HepG2 (cell line): ENCODE measurements at regions not wholly inside any gene's neighbourhood (a gene's known extent, or its start where the extent isn't known, plus 50 kb on each side); places are given as distances from the start of the nearest gene placed in this dataset.
A peak's percentile ranks its signal among the peaks of the same experiment; 100 is the strongest.

Experiments
- ATAC-seq: fragments of 200-7000 bp; cut with Tn5 transposase; 3 replicates; pipeline ENCODE4 v1.9.1; 2020; ENCODE audit warnings: mild to moderate bottlenecking, moderate library complexity
- BruUV-seq: library from RNA; stranded (reverse); fragments of 400-500 nt; replicated peaks from 2 replicates; lab custom pipeline; 2021; lab: Mats Ljungman, UMichigan
- CTCF ChIA-PET: fragments of 300-600 bp; formaldehyde crosslinking; extraction: SDS; loops from one replicate; lab custom pipeline; 2021; ENCODE audit warnings: low total read pairs, inconsistent platforms, low intra/inter-chr PET ratio; lab: Yijun Ruan, JAX
- POLR2A ChIA-PET: fragments of 350-600 bp; sonication (Branson Sonifier 250); formaldehyde crosslinking; loops from one replicate; lab custom pipeline; 2020; ENCODE audit warnings: antibody characterized with exemption, inconsistent platforms; lab: Yijun Ruan, JAX
- DNase-seq: peaks from one replicate; pipeline ENCODE4 v3.0.0-alpha.2; 2015; ENCODE audit warnings: low spot score
- FAIRE-seq: peaks from 3 replicates; lab custom pipeline; 2011; peaks lifted over from hg19 to GRCh38; lab: Jason Lieb, UNC
- H2AFZ ChIP-seq: one replicate; pipeline ENCODE4 v1.6.1; 2011; ENCODE audit warnings: low read length, inconsistent platforms
- H3K27ac ChIP-seq: fragments of 300-600 bp; 3 replicates; pipeline ENCODE4 v1.8.0; 2011; ENCODE audit warnings: mixed run types, mild to moderate bottlenecking, mixed read lengths, low read length, inconsistent platforms; ENCODE audit not compliant: insufficient read depth; ENCODE audit errors: extremely low read length
- H3K27me3 ChIP-seq, 2 experiments: fragments of 200-600 bp in 1 of 2; 2 replicates in 1 of 2; 3 replicates in 1 of 2; pipeline versions ENCODE4 v1.6.0 to v1.8.0; 2011; ENCODE audit warnings: low read length in 2 of 2, mild to moderate bottlenecking in 2 of 2, moderate library complexity in 2 of 2, inconsistent platforms in 1 of 2; ENCODE audit not compliant: insufficient read depth in 2 of 2, control insufficient read depth in 1 of 2
- H3K36me3 ChIP-seq, 2 experiments: fragments of 200-600 bp in 1 of 2; replicated peaks in 1 of 2; 2 replicates in 1 of 2; 3 replicates in 1 of 2; pipeline versions ENCODE4 v1.5.1 to v1.8.0; 2011; ENCODE audit warnings: low read length in 2 of 2, inconsistent platforms in 1 of 2; ENCODE audit not compliant: insufficient read depth in 2 of 2, control insufficient read depth in 1 of 2
- H3K4me1 ChIP-seq: 2 replicates; pipeline ENCODE4 v1.5.1; 2012; ENCODE audit warnings: low read length, inconsistent platforms; ENCODE audit not compliant: insufficient read depth
- H3K4me2 ChIP-seq: 2 replicates; pipeline ENCODE4 v1.6.0; 2011; ENCODE audit warnings: low read depth, low read length, inconsistent platforms
- H3K4me3 ChIP-seq, 3 experiments: fragments of 200-600 bp in 1 of 3; sonication (generic), shearing (Covaris generic) in 1 of 3; replicated peaks in 1 of 3; 2 replicates each; pipeline ENCODE4 v1.5.1; 2011 to 2016; ENCODE audit warnings: low read length in 3 of 3, inconsistent platforms in 2 of 3, low read depth in 2 of 3, mild to moderate bottlenecking in 2 of 3, control low read depth in 1 of 3, mixed read lengths in 1 of 3; ENCODE audit not compliant: insufficient read depth in 1 of 3
- H3K79me2 ChIP-seq: one replicate; pipeline ENCODE4 v1.6.1; 2011; ENCODE audit warnings: low read length, inconsistent platforms; ENCODE audit not compliant: insufficient read depth
- H3K9ac ChIP-seq: 2 replicates; pipeline ENCODE4 v1.6.0; 2011; ENCODE audit warnings: mild to moderate bottlenecking, low read depth, low read length, inconsistent platforms; ENCODE audit not compliant: insufficient read depth
- H3K9me3 ChIP-seq: 2 replicates; pipeline ENCODE4 v1.5.1; 2012; ENCODE audit warnings: mild to moderate bottlenecking, low read length
- H4K20me1 ChIP-seq: 2 replicates; pipeline ENCODE4 v1.6.0; 2011; ENCODE audit warnings: inconsistent platforms, mild to moderate bottlenecking, low read length, moderate library complexity; ENCODE audit not compliant: insufficient read depth
- CAMTA2 ChIP-seq: sonication (generic); formaldehyde crosslinking; IDR thresholded peaks from 2 replicates; pipeline ENCODE4 v1.4.0; 2020; ENCODE audit warnings: mild to moderate bottlenecking, missing genetic modification reagents, borderline replicate concordance
- CREB1 ChIP-seq, 2 experiments: fragments of 450-650 bp in 1 of 2; IDR thresholded peaks; 2 replicates each; pipeline ENCODE4 v1.6.1; 2016 to 2017; ENCODE audit warnings: control low read depth in 1 of 2, mild to moderate bottlenecking in 1 of 2, missing compliant biosample characterization in 1 of 2, missing genetic modification characterization in 1 of 2
- NPAS2 ChIP-seq: sonication (generic); formaldehyde crosslinking; IDR thresholded peaks from 2 replicates; pipeline ENCODE4 v1.8.0; 2022; ENCODE audit warnings: mild to moderate bottlenecking, missing genetic modification reagents, borderline replicate concordance
- RFXAP ChIP-seq: sonication (generic); formaldehyde crosslinking; IDR thresholded peaks from 2 replicates; pipeline ENCODE4 v1.4.0; 2020; ENCODE audit warnings: missing genetic modification reagents, borderline replicate concordance
- SIX4 ChIP-seq: sonication (generic); formaldehyde crosslinking; IDR thresholded peaks from 2 replicates; pipeline ENCODE4 v1.4.0; 2020; ENCODE audit warnings: missing genetic modification reagents
- SNAPC4 ChIP-seq: sonication (generic); formaldehyde crosslinking; IDR thresholded peaks from 2 replicates; pipeline ENCODE4 v1.4.0; 2020; ENCODE audit warnings: mild to moderate bottlenecking, missing genetic modification reagents
- STAG1 ChIP-seq: sonication (generic); formaldehyde crosslinking; IDR thresholded peaks from 2 replicates; pipeline ENCODE4 v1.4.0; 2020; ENCODE audit warnings: missing genetic modification reagents
- WGBS: methylation state at CpG from one replicate; pipeline ENCODE4 v1.1.6; 2017; ENCODE audit warnings: low lambda C conversion rate; 5-methylcytosine and 5-hydroxymethylcytosine counted together
- in situ Hi-C: cut with HindIII; loops from 2 replicates; pipeline ENCODE4 v1.10.0; 2017; ENCODE audit warnings: low pct_unique_long_range_greater_than_20kb; ENCODE audit not compliant: extremely low pct_ligation_motif_present
- intact Hi-C: fragments of 100-400 bp; cut with micrococcal nuclease; formaldehyde crosslinking; loops from one replicate; pipeline ENCODE4 v1.10.0; 2022; ENCODE audit not compliant: unreplicated experiment
- TF ChIP-seq, protein P1 (sequence below): sonication (generic); formaldehyde crosslinking; IDR thresholded peaks from 2 replicates; pipeline ENCODE4 v1.4.0; 2020; ENCODE audit warnings: missing genetic modification reagents
- TF ChIP-seq, protein P2 (sequence below): sonication (generic); formaldehyde crosslinking; IDR thresholded peaks from 2 replicates; pipeline ENCODE4 v1.8.0; 2022; ENCODE audit warnings: missing genetic modification reagents, low read depth, mild to moderate bottlenecking, borderline replicate concordance

DNA sequence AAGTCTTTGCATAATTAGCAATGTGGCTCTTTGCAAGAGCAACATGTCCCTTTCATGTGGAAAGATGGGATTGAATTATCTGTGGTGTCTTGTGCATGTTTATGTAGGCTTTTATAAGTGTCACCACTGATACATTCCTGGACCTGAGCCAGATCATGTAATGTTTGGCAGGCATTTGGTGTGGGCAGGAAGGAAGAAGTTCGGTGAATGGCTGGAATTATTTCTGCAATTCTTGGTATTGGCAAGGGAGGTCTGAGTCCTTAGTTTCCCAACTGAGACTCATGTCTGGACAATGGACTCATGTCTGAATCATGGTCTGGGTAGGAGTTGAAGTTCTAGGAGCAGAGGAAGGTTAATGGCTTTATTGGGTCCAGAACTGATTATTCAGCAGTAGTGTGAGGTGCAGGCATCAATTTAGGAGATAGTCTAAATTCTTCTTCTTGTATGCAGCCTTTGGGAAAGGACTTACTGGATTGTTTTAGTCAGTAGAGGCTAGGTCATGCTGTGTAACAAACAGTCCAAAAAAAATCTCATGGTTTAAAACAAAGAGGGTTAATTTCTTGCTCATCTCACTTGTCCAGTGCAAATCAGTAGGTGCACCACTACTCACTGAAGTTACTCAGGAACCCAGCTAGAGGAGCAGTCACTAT, 186.5 kb upstream of the LHX5 start:
- intact Hi-C loops, result no loop called here
- CTCF ChIA-PET, result no interaction called here
- no peak for TF ChIP-seq RFXAP
- no peak for TF ChIP-seq CAMTA2
- no peak for TF ChIP-seq CREB1 (IDR thresholded peaks at IDR 0.05)
- TF ChIP-seq CREB1 (CRISPR knock-in tag; IDR thresholded peaks at IDR 0.05), result no peak
- TF ChIP-seq SIX4, result no peak

GRCh38 chr12:113655919-113656318, 184.2 kb upstream of the LHX5 start:
- no peak for ATAC-seq
- POLR2A ChIA-PET, result no interaction called here
- Histone ChIP-seq H3K9ac (no peak overlapping the region), H3K4me1 (no peaks in the 10 kb centered on the region), H4K20me1 (no peaks in the 10 kb centered on the region), H3K27me3 (peaks cover 0 to 1% of the 10 kb centered on the region in 2 experiments; a peak in 1 of 5 replicates), H3K4me2 (no peak overlapping the region), H3K79me2 (no peaks in the 10 kb centered on the region), H3K36me3 (no peaks in the 10 kb centered on the region), H3K4me3 (no peak overlapping the region), H3K27ac (no peak overlapping the region), H2AFZ (no peak overlapping the region), H3K9me3 (no peaks in the 10 kb centered on the region)
- no peak for DNase-seq
- no peak for FAIRE-seq
- in situ Hi-C loops, result no loop called here
- intact Hi-C loops, result no loop called here
- no TSS peak for BruUV-seq
- CTCF ChIA-PET, result no interaction called here
- WGBS, result 8% methylated on average over 4 of the region's 4 CpGs
- TF ChIP-seq, protein P1, sequence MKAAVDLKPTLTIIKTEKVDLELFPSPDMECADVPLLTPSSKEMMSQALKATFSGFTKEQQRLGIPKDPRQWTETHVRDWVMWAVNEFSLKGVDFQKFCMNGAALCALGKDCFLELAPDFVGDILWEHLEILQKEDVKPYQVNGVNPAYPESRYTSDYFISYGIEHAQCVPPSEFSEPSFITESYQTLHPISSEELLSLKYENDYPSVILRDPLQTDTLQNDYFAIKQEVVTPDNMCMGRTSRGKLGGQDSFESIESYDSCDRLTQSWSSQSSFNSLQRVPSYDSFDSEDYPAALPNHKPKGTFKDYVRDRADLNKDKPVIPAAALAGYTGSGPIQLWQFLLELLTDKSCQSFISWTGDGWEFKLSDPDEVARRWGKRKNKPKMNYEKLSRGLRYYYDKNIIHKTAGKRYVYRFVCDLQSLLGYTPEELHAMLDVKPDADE (CRISPR knock-in tag), result no peak
- TF ChIP-seq SNAPC4, result no peak
- peak; percentile 28; the same call in 1 of the 2 replicates for TF ChIP-seq STAG1 (CRISPR knock-in tag)
- TF ChIP-seq, protein P2, sequence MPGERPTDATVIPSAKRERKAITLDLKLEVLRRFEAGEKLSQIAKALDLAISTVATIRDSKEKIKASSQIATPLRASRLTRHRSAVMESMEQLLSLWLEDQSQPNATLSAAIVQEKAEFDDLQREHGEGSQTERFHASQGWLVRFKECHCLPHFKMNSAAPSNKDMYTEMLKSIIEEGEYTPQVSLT (CRISPR knock-in tag), result no peak
- TF ChIP-seq NPAS2 (CRISPR knock-in tag), result no peak

More for the DNA sequence above, 186.5 kb upstream of the LHX5 start:
- no peak for DNase-seq
- Histone ChIP-seq H3K27me3 (peaks cover 0 to 1% of the 10 kb centered on the region in 2 experiments; a peak in 1 of 5 replicates), H3K79me2 (no peaks in the 10 kb centered on the region), H3K9me3 (no peaks in the 10 kb centered on the region), H3K4me2 (no peak overlapping the region), H3K9ac (no peak overlapping the region), H3K4me1 (no peaks in the 10 kb centered on the region), H3K27ac (no peak overlapping the region), H4K20me1 (no peaks in the 10 kb centered on the region), H2AFZ (no peak overlapping the region), H3K4me3 (no peak overlapping the region), H3K36me3 (no peaks in the 10 kb centered on the region)
- 0% methylated on average over 1 of the region's 1 CpG for WGBS
- no TSS peak for BruUV-seq
- ATAC-seq, result no peak
- in situ Hi-C loops, result no loop called here
- FAIRE-seq, result no peak
- POLR2A ChIA-PET, result no interaction called here
